Kidney epithelial cell (primary cell): ENCODE measurements at regions not wholly inside any gene's neighbourhood (a gene's known extent, or its start where the extent isn't known, plus 50 kb on each side); places are given as distances from the start of the nearest gene placed in this dataset.
"Not testable (repeated sequence)": the region's sequence is repeated elsewhere in the genome, so short reads cannot be mapped to it uniquely, and the experiment has no call there.

Experiments
- DNase-seq: peaks from one replicate; pipeline ENCODE4 v3.0.0-alpha.2; 2010; ENCODE audit warnings: low read depth
- H3K27me3 ChIP-seq: 2 replicates; pipeline ENCODE4 v1.6.0; 2011; ENCODE audit warnings: low read length; ENCODE audit not compliant: control insufficient read depth, insufficient read depth
- H3K36me3 ChIP-seq: 2 replicates; pipeline ENCODE4 v1.5.1; 2011; ENCODE audit warnings: low read length; ENCODE audit not compliant: control insufficient read depth, insufficient read depth
- H3K4me3 ChIP-seq: 2 replicates; pipeline ENCODE4 v1.5.1; 2011; ENCODE audit warnings: low read depth, mild to moderate bottlenecking, control low read depth, low read length
- CTCF ChIP-seq: IDR thresholded peaks from 2 replicates; pipeline ENCODE4 v1.5.1; 2011; ENCODE audit warnings: mild to moderate bottlenecking, moderate library complexity, low read length, control low read depth, inconsistent platforms; ENCODE audit not compliant: insufficient read depth, poor library complexity, severe bottlenecking

DNA sequence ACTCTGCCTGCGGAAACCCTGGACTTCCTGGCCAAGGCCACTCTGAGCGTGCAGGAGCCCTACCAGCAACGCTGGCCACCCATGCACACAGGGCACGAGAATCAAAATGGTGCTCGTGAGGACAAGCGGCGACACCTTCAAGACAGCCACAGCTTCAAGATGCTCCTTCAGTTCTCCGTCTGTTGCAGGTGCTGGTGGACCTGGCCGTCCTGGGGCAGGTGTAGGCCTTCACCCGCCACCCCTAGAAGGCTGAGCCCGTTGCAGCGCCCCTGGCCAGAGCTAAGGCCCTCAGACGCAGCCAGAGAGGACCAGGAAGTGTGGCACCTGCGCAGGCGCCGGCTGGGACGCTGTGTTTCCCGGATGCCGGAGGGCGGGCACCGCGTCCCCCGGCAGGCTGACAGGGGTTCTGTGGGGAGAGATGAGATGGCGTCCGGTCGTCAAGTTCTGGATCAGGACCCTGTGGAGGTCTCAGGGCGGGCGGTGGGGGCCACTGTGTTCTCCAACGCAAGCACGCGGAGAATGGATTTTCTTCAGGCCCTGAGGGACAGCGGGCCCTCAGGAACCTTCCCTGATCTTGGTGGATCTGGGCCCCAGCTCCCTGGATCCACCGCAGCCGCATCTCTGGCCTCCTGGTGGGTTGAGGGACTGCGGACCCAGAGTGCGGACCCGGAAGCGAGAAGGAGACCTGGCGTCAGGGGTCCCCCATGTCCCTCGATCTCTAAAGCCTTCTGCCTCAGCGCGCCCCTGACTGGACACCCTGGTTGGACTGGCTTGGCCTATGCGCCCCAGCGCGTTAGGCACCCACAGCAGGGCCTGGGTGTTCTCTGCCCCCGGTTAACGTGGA lies 1770.8 kb upstream of the CDH9 start:
- H3K4me3 ChIP-seq = no peak overlapping the region
- no peak for DNase-seq
- no peaks in the 10 kb centered on the region for H3K36me3 ChIP-seq
- no peak for TF ChIP-seq CTCF
- no peaks in the 10 kb centered on the region for H3K27me3 ChIP-seq

GRCh38 chr5:28807195-28807729 lies 1768.9 kb upstream of the CDH9 start:
- no peak for TF ChIP-seq CTCF
- no peak for DNase-seq

GRCh38 chr5:28799035-28799434 lies 1760.6 kb upstream of the CDH9 start:
- not testable (repeated sequence) for H3K27me3 ChIP-seq, H3K4me3 ChIP-seq, DNase-seq, H3K36me3 ChIP-seq

More at GRCh38 chr5:28807195-28807729, 1768.9 kb upstream of the CDH9 start:
- H3K36me3 ChIP-seq = no peaks in the 10 kb centered on the region
- no peaks in the 10 kb centered on the region for H3K27me3 ChIP-seq
- no peak overlapping the region for H3K4me3 ChIP-seq

GRCh38 chr5:28788954-28789353 lies 1750.6 kb upstream of the CDH9 start:
- no peak for TF ChIP-seq CTCF
- no peak overlapping the region for H3K4me3 ChIP-seq
- H3K36me3 ChIP-seq = no peaks in the 10 kb centered on the region
- DNase-seq = no peak
- no peaks in the 10 kb centered on the region for H3K27me3 ChIP-seq

GRCh38 chr5:28780083-28780692 lies 1741.8 kb upstream of the CDH9 start:
- Histone ChIP-seq H3K36me3 (no peaks in the 10 kb centered on the region), H3K27me3 (no peaks in the 10 kb centered on the region), H3K4me3 (no peak overlapping the region)
- TF ChIP-seq CTCF = no peak
- DNase-seq = no peak

- DNase-seq = no peak
- no peak overlapping the region for H3K4me3 ChIP-seq
- peak; percentile 33 for TF ChIP-seq CTCF
- H3K27me3 ChIP-seq = no peaks in the 10 kb centered on the region
- no peaks in the 10 kb centered on the region for H3K36me3 ChIP-seq
These were observed 1740.9 kb upstream of the CDH9 start for GRCh38 chr5:28779161-28779754.
